ENCODE measurements at regions not wholly inside any gene's neighbourhood (a gene's known extent, or its start where the extent isn't known, plus 50 kb on each side); places are given as distances from the start of the nearest gene placed in this dataset.
A peak's percentile ranks its signal among the peaks of the same experiment; 100 is the strongest.

DNA sequence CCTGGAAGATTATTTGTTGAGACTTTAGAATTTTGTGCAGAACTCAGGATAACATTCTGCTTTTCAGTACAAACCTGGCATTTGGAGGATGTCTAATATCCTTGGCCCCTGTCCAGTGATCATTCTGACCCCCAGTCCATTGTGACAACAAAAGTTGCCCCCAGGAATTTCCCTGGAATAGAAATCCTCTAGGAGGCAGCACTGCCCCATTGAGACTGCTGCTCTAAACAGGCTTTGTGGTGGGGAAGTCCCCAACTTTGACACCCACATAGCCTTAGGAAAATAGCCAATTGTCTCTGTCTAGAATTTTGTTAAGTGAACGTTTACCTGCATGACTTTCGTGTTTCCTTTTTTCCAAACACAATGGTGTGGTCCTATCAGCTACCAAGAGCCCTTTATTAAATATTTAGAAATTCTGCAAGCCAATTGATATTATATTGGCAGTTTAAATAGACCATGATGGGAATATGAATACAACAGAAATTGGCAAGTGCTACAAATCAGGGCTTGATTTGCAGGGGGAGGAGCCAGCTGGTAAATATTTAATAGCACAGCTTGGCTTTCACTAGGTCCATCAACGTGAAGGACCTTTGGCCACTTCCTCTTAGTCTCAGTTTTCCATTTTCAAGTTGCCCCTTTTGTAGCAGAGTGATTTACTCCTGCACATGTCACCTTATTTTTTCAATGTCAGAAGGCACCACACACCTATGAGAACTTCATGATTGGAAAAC, 451.7 kb downstream of the EFNB2 start:
- CTCF ChIA-PET (ENCODE audit: partially characterized antibody) = interaction anchor here (0.6 to 2.7 kb wide), 19 partner anchors 10 to 1777 kb away, joined by 3 to 11 read pairs (median 3); no protein-coding TSS in a partner anchor
- Histone ChIP-seq H3K27ac (ENCODE audit: low read depth, low read length) (no peak overlapping the region), H3K4me2 (ENCODE audit: insufficient read depth in 1 of 2, low read depth in 2 of 2, low read length in 2 of 2) (no peak overlapping the region)
- peak; percentile 95 to 97 for TF ChIP-seq RAD21 (IDR thresholded peaks at IDR 0.05 in 1 of 2, conservative IDR thresholded peaks at IDR 0.05 in 1 of 2; ENCODE audit: low read depth in 2 of 2, low read length in 2 of 2)

More for the DNA sequence above, 451.7 kb downstream of the EFNB2 start:
- Histone ChIP-seq H2BK120ac (replicated peaks; ENCODE audit: low read depth, low read length) (no peak overlapping the region), H3K9me3 (ENCODE audit: insufficient read depth in 2 of 2, low read depth in 1 of 2, low read length in 1 of 2) (no peaks in the 10 kb centered on the region), H3K14ac (ENCODE audit: insufficient read length) (no peak overlapping the region), H3K36me3 (ENCODE audit: control insufficient read depth in 2 of 4, insufficient read depth in 4 of 4, low read length in 3 of 4) (no peaks in the 10 kb centered on the region), H2BK20ac (ENCODE audit: low read length) (no peak overlapping the region), H4K91ac (replicated peaks; ENCODE audit: insufficient read length, low read length) (no peak overlapping the region), H3K9ac (replicated peaks in 1 of 4; ENCODE audit: extremely low read depth in 1 of 4, low read depth in 3 of 4, low read length in 3 of 4) (no peak overlapping the region), H3K79me1 (ENCODE audit: low read depth, low read length) (no peaks in the 10 kb centered on the region), H2BK15ac (ENCODE audit: low read length) (no peak overlapping the region), H3K4me1 (replicated peaks in 1 of 4; ENCODE audit: control insufficient read depth in 3 of 4, insufficient read depth in 4 of 4, low read length in 3 of 4) (peaks cover 0 to 4% (median 0%) of the 10 kb centered on the region in 4 experiments; a peak in 2 of 7 replicates), H2AK5ac (ENCODE audit: low read depth, low read length) (no peak overlapping the region), H2AFZ (ENCODE audit: low read length) (no peak overlapping the region), H2BK12ac (ENCODE audit: low read depth, low read length) (no peak overlapping the region), H3K18ac (ENCODE audit: extremely low read depth, low read length) (no peak overlapping the region), H3K4me3 (ENCODE audit: extremely low read depth in 1 of 4, insufficient read depth in 2 of 4, low read depth in 3 of 4, low read length in 4 of 4) (no peak overlapping the region), H3K56ac (replicated peaks; ENCODE audit: insufficient read length, low read depth, low read length) (no peak overlapping the region), H4K8ac (ENCODE audit: extremely low read depth, insufficient read depth, low read length) (no peak overlapping the region), H3K23me2 (ENCODE audit: low read depth, low read length) (peaks cover 2% of the 10 kb centered on the region; the same call in 1 of the 2 replicates), H2BK5ac (ENCODE audit: low read depth, low read length) (no peak overlapping the region), H4K5ac (ENCODE audit: insufficient read length, low read depth, low read length) (no peak overlapping the region), H4K20me1 (replicated peaks in 1 of 2; ENCODE audit: control insufficient read depth in 1 of 2, insufficient read depth in 2 of 2, low read length in 2 of 2) (no peaks in the 10 kb centered on the region), H3K27me3 (replicated peaks in 1 of 4; ENCODE audit: control insufficient read depth in 3 of 4, extremely low read depth in 1 of 4, insufficient read depth in 3 of 4, low read length in 3 of 4) (no peaks in the 10 kb centered on the region), H3K4ac (replicated peaks; ENCODE audit: insufficient read length, low read depth, low read length) (no peak overlapping the region), H3K23ac (ENCODE audit: insufficient read length) (no peak overlapping the region), H3K79me2 (ENCODE audit: control insufficient read depth in 1 of 2, insufficient read depth in 2 of 2, low read length in 2 of 2) (no peaks in the 10 kb centered on the region)
- no peak for DNase-seq (ENCODE audit: low read depth in 1 of 2, low spot score in 2 of 2)
- FAIRE-seq = peak; percentile 73
- 58% methylated on average over 3 of the region's 3 CpGs; no CpG with 5 or more reads in 1 of the 2 experiments for WGBS, 2 experiments (ENCODE audit: extremely low coverage in 1 of 2, insufficient coverage in 1 of 2, insufficient read length in 1 of 2, insufficient replicate concordance in 2 of 2, low coverage in 1 of 2, low lambda C conversion rate in 2 of 2, missing lambda C conversion rate in 1 of 2)
- POLR2A ChIA-PET (ENCODE audit: partially characterized antibody) = no interaction called here
